A673 (cell line): ENCODE measurements at regions not wholly inside any gene's neighbourhood (a gene's known extent, or its start where the extent isn't known, plus 50 kb on each side); places are given as distances from the start of the nearest gene placed in this dataset.

Source experiments
- BruUV-seq: library from RNA; stranded (reverse); fragments of 400-500 nt; replicated peaks from 2 replicates; lab custom pipeline; 2021; lab: Mats Ljungman, UMichigan
- CTCF ChIA-PET: fragments of 300-600 bp; sonication (Branson Sonifier 250); formaldehyde crosslinking; loops from one replicate; lab custom pipeline; 2022; ENCODE audit warnings: antibody characterized with exemption; lab: Charles Lee
- POLR2A ChIA-PET: fragments of 300-600 bp; sonication (Branson Sonifier 250); formaldehyde crosslinking; loops from one replicate; lab custom pipeline; 2022; ENCODE audit warnings: antibody characterized with exemption; ENCODE audit not compliant: low non-redundant PET; lab: Charles Lee
- DNase-seq: peaks from one replicate; pipeline ENCODE4 v3.0.0-alpha.2; 2015; ENCODE audit warnings: low spot score
- H3K27ac ChIP-seq: fragments of 200-600 bp; sonication (generic); 2 replicates; pipeline ENCODE4 v1.5.1; 2016; ENCODE audit warnings: mixed run types, low read depth, mild to moderate bottlenecking, mixed read lengths, antibody characterized with exemption, low read length; ENCODE audit not compliant: poor library complexity, severe bottlenecking
- H3K27me3 ChIP-seq: fragments of 200-600 bp; sonication (generic); replicated peaks from 2 replicates; pipeline ENCODE4 v1.6.1; 2017; ENCODE audit warnings: mixed run types, low read depth, mild to moderate bottlenecking, mixed read lengths, antibody characterized with exemption, low read length; ENCODE audit not compliant: insufficient read depth, poor library complexity
- H3K36me3 ChIP-seq: fragments of 200-600 bp; sonication (generic); 2 replicates; pipeline ENCODE4 v1.6.1; 2016; ENCODE audit warnings: mixed run types, mild to moderate bottlenecking, mixed read lengths, antibody characterized with exemption, low read length; ENCODE audit not compliant: insufficient read depth, poor library complexity, severe bottlenecking
- H3K4me1 ChIP-seq: fragments of 200-600 bp; sonication (generic); 2 replicates; pipeline ENCODE4 v1.6.1; 2017; ENCODE audit warnings: mixed run types, mild to moderate bottlenecking, mixed read lengths, antibody characterized with exemption, low read length; ENCODE audit not compliant: insufficient read depth, poor library complexity, severe bottlenecking
- H3K4me3 ChIP-seq: fragments of 200-600 bp; sonication (generic); 2 replicates; pipeline ENCODE4 v1.5.1; 2016; ENCODE audit warnings: low read depth, mixed run types, mild to moderate bottlenecking, mixed read lengths, low read length; ENCODE audit not compliant: poor library complexity, severe bottlenecking
- H3K9me3 ChIP-seq: fragments of 200-600 bp; sonication (generic); 2 replicates; pipeline ENCODE4 v1.6.1; 2016; ENCODE audit warnings: mixed run types, low read depth, mild to moderate bottlenecking, mixed read lengths, antibody characterized with exemption, low read length; ENCODE audit not compliant: poor library complexity, severe bottlenecking
- EZH2 ChIP-seq: fragments of 200-600 bp; sonication (generic); IDR thresholded peaks from 2 replicates; pipeline ENCODE4 v1.6.1; 2017; ENCODE audit warnings: borderline replicate concordance, low read depth, mild to moderate bottlenecking, mixed read lengths, antibody characterized with exemption, low read length; ENCODE audit not compliant: poor library complexity, severe bottlenecking
- intact Hi-C: fragments of 100-400 bp; cut with micrococcal nuclease; formaldehyde crosslinking; loops from one replicate; pipeline ENCODE4 v1.10.0; 2022; ENCODE audit not compliant: unreplicated experiment
- TF ChIP-seq, protein P1 (sequence below): fragments of 300-800, 200-600 bp; sonication (generic); conservative IDR thresholded peaks from 2 replicates; pipeline ENCODE4 v1.5.1; 2017; ENCODE audit warnings: low read depth, mild to moderate bottlenecking, antibody characterized with exemption, low read length, moderate library complexity, mixed read lengths

- intact Hi-C loops, result no loop called here
- Histone ChIP-seq H3K27ac (no peak overlapping the region), H3K36me3 (no peaks in the 10 kb centered on the region), H3K9me3 (no peaks in the 10 kb centered on the region), H3K4me1 (peaks cover 10% of the 10 kb centered on the region), H3K27me3 (no peaks in the 10 kb centered on the region), H3K4me3 (no peak overlapping the region)
- no TSS peak for BruUV-seq
- ChIA-PET CTCF (interaction anchor here (0.5 kb wide), 1 partner anchor 350 kb away, joined by 3 read pairs; no protein-coding TSS in a partner anchor), POLR2A (interaction anchor here (0.5 kb wide), 1 partner anchor 72 kb away, joined by 3 read pairs; no protein-coding TSS in a partner anchor)
- no peak for DNase-seq
- TF ChIP-seq EZH2, result no peak
- TF ChIP-seq, protein P1, sequence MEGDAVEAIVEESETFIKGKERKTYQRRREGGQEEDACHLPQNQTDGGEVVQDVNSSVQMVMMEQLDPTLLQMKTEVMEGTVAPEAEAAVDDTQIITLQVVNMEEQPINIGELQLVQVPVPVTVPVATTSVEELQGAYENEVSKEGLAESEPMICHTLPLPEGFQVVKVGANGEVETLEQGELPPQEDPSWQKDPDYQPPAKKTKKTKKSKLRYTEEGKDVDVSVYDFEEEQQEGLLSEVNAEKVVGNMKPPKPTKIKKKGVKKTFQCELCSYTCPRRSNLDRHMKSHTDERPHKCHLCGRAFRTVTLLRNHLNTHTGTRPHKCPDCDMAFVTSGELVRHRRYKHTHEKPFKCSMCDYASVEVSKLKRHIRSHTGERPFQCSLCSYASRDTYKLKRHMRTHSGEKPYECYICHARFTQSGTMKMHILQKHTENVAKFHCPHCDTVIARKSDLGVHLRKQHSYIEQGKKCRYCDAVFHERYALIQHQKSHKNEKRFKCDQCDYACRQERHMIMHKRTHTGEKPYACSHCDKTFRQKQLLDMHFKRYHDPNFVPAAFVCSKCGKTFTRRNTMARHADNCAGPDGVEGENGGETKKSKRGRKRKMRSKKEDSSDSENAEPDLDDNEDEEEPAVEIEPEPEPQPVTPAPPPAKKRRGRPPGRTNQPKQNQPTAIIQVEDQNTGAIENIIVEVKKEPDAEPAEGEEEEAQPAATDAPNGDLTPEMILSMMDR, result no peak
These were observed 67.4 kb upstream of the CASZ1 start for GRCh38 chr1:10863886-10864285.

GRCh38 chr1:10864776-10865175, 68.3 kb upstream of the CASZ1 start:
- BruUV-seq, result no TSS peak
- H3K27ac ChIP-seq, result no peak overlapping the region
- H3K27me3 ChIP-seq, result no peaks in the 10 kb centered on the region
- no peak for DNase-seq
- TF ChIP-seq, protein P1, result no peak
- TF ChIP-seq EZH2, result no peak
- H3K9me3 ChIP-seq, result no peaks in the 10 kb centered on the region
- no peaks in the 10 kb centered on the region for H3K36me3 ChIP-seq
- ChIA-PET CTCF (no interaction called here), POLR2A (no interaction called here)
- no peak overlapping the region for H3K4me3 ChIP-seq
- intact Hi-C loops, result no loop called here
- H3K4me1 ChIP-seq, result peaks cover 10% of the 10 kb centered on the region

- ChIA-PET CTCF (interaction anchor here (0.6 kb wide), 3 partner anchors 31 to 975 kb away, joined by 3 to 4 read pairs (median 3); no protein-coding TSS in a partner anchor), POLR2A (no interaction called here)
- intact Hi-C loops, result loop anchor here (2.0 kb wide), 1 partner anchor 351 kb away; no protein-coding TSS in a partner anchor
- no peak overlapping the region for H3K27ac ChIP-seq
- TF ChIP-seq, protein P1, result no peak
- TF ChIP-seq EZH2, result no peak
- H3K4me1 ChIP-seq, result peaks cover 10% of the 10 kb centered on the region
- no peaks in the 10 kb centered on the region for H3K36me3 ChIP-seq
- H3K9me3 ChIP-seq, result no peaks in the 10 kb centered on the region
- DNase-seq, result no peak
- no peak overlapping the region for H3K4me3 ChIP-seq
- no peaks in the 10 kb centered on the region for H3K27me3 ChIP-seq
- BruUV-seq, result no TSS peak
These were observed 69.3 kb upstream of the CASZ1 start for GRCh38 chr1:10865518-10866320.
